CD4-positive, alpha-beta T cell (primary cell): ENCODE measurements at regions not wholly inside any gene's neighbourhood (a gene's known extent, or its start where the extent isn't known, plus 50 kb on each side); places are given as distances from the start of the nearest gene placed in this dataset.

Source experiments
- ATAC-seq: fragments of 200-7000 bp; cut with Tn5 transposase; one replicate; pipeline ENCODE4 v1.10.0; 2022; ENCODE audit warnings: mild to moderate bottlenecking; ENCODE audit not compliant: poor library complexity
- CTCF ChIA-PET: fragments of 350-600 bp; sonication (Branson Sonifier 250); formaldehyde crosslinking; loops from one replicate; lab custom pipeline; 2021; ENCODE audit warnings: antibody characterized with exemption, inconsistent platforms; lab: Charles Lee
- POLR2A ChIA-PET: fragments of 350-600 bp; sonication (Branson Sonifier 250); formaldehyde crosslinking; loops from one replicate; lab custom pipeline; 2021; ENCODE audit warnings: antibody characterized with exemption, inconsistent platforms; lab: Charles Lee
- DNase-seq, 14 experiments: peaks; one replicate each; pipeline ENCODE4 v3.0.0-alpha.2; 2013 to 2020; ENCODE audit warnings: mixed read lengths in 2 of 14
- H3K27ac ChIP-seq, 2 donors: one replicate each; pipeline versions ENCODE4 v1.5.1 to v1.7.0; 2013; ENCODE audit warnings: low read length in 2 of 2, low read depth in 1 of 2, mild to moderate bottlenecking in 1 of 2
- H3K27me3 ChIP-seq, 2 experiments: 1 replicate in 1 of 2; 2 replicates in 1 of 2; pipeline versions ENCODE4 v1.6.1 to v1.7.0; 2013; ENCODE audit warnings: low read length in 2 of 2, control low read depth in 1 of 2, mild to moderate bottlenecking in 1 of 2, moderate library complexity in 1 of 2; ENCODE audit not compliant: insufficient read depth in 2 of 2, control insufficient read depth in 1 of 2
- H3K36me3 ChIP-seq: one replicate; pipeline ENCODE4 v1.6.1; 2013; ENCODE audit warnings: low read length, control low read depth; ENCODE audit not compliant: insufficient read depth
- H3K4me1 ChIP-seq: one replicate; pipeline ENCODE4 v1.6.1; 2013; ENCODE audit warnings: low read length, control low read depth; ENCODE audit not compliant: insufficient read depth
- H3K4me3 ChIP-seq: one replicate; pipeline ENCODE4 v1.5.1; 2013; ENCODE audit warnings: mild to moderate bottlenecking, low read length, moderate library complexity
- H3K9me3 ChIP-seq, 2 experiments: 1 replicate in 1 of 2; 2 replicates in 1 of 2; pipeline versions ENCODE4 v1.6.1 to v1.7.0; 2013; ENCODE audit warnings: low read length in 2 of 2, mild to moderate bottlenecking in 2 of 2, control low read depth in 1 of 2, moderate library complexity in 1 of 2; ENCODE audit not compliant: control insufficient read depth in 1 of 2, insufficient read depth in 1 of 2
- H3K27ac Mint-ChIP-seq: one replicate; pipeline ENCODE4 v1.8.0; 2020; ENCODE audit warnings: mixed read lengths
- H3K27me3 Mint-ChIP-seq: one replicate; pipeline ENCODE4 v1.8.0; 2021; ENCODE audit warnings: mixed read lengths
- H3K36me3 Mint-ChIP-seq: one replicate; pipeline ENCODE4 v1.8.0; 2021; ENCODE audit warnings: low read depth, mixed read lengths
- H3K4me1 Mint-ChIP-seq: one replicate; pipeline ENCODE4 v1.8.0; 2021; ENCODE audit warnings: low read depth, mixed read lengths
- H3K4me3 Mint-ChIP-seq: one replicate; pipeline ENCODE4 v1.8.0; 2020; ENCODE audit warnings: mild to moderate bottlenecking, mixed read lengths
- H3K9me3 Mint-ChIP-seq: one replicate; pipeline ENCODE4 v1.8.0; 2020; ENCODE audit warnings: mixed read lengths
- CTCF ChIP-seq: fragments of 200-600 bp; IDR thresholded peaks from one replicate; pipeline ENCODE4 v1.8.0; 2022; ENCODE audit warnings: antibody characterized with exemption, mild to moderate bottlenecking
- intact Hi-C, 2 experiments: fragments of 100-400 bp; cut with DNase I in 1 of 2; cut with micrococcal nuclease in 1 of 2; formaldehyde crosslinking; loops; one replicate each; pipeline versions ENCODE4 v1.15.1 to v1.9.0; 2023 to 2025; cut with DNase I, micrococcal nuclease

GRCh38 chr16:17921357-17921978, 415.1 kb downstream of the NPIPA8 start:
- Mint-ChIP-seq H3K36me3 (no peaks in the 10 kb centered on the region), H3K27ac (no peak overlapping the region), H3K27me3 (peaks cover 23% of the 10 kb centered on the region), H3K9me3 (peaks cover 7% of the 10 kb centered on the region), H3K4me3 (no peak overlapping the region), H3K4me1 (no peaks in the 10 kb centered on the region)
- Histone ChIP-seq H3K4me1 (no peaks in the 10 kb centered on the region), H3K27ac (no peak overlapping the region), H3K9me3 (no peaks in the 10 kb centered on the region), H3K27me3 (no peaks in the 10 kb centered on the region), H3K36me3 (no peaks in the 10 kb centered on the region), H3K4me3 (no peak overlapping the region)
- DNase-seq = peak; percentile 6 to 63 (median 32)
- no peak for ATAC-seq
- CTCF ChIA-PET = no interaction called here
- intact Hi-C loops = loop anchor here in 1 of 2 experiments (10.0 kb wide), 1 partner anchor 833 kb away; no protein-coding TSS in a partner anchor
- POLR2A ChIA-PET = no interaction called here
- TF ChIP-seq CTCF = peak; percentile 44

- Histone ChIP-seq H3K4me3 (no peak overlapping the region), H3K36me3 (no peaks in the 10 kb centered on the region), H3K27ac (no peak overlapping the region), H3K9me3 (peaks cover 0 to 14% of the 10 kb centered on the region in 2 experiments), H3K4me1 (no peaks in the 10 kb centered on the region), H3K27me3 (no peaks in the 10 kb centered on the region)
- CTCF ChIA-PET = no interaction called here
- H3K4me1 Mint-ChIP-seq = no peaks in the 10 kb centered on the region
- peaks cover 24% of the 10 kb centered on the region for H3K27me3 Mint-ChIP-seq
- intact Hi-C loops = no loop called here
- H3K27ac Mint-ChIP-seq = no peak overlapping the region
- no peaks in the 10 kb centered on the region for H3K36me3 Mint-ChIP-seq
- DNase-seq (no peak), ATAC-seq (no peak)
- no peak for TF ChIP-seq CTCF
- POLR2A ChIA-PET = no interaction called here
- no peak overlapping the region for H3K4me3 Mint-ChIP-seq
- peaks cover 9% of the 10 kb centered on the region for H3K9me3 Mint-ChIP-seq
These were observed 419.1 kb downstream of the NPIPA8 start for GRCh38 chr16:17917316-17918019.

GRCh38 chr16:17915791-17916190, 420.7 kb downstream of the NPIPA8 start:
- Mint-ChIP-seq H3K36me3 (no peaks in the 10 kb centered on the region), H3K4me1 (no peaks in the 10 kb centered on the region), H3K4me3 (no peak overlapping the region), H3K27ac (no peak overlapping the region), H3K9me3 (peaks cover 9% of the 10 kb centered on the region), H3K27me3 (peaks cover 22% of the 10 kb centered on the region)
- H3K27ac ChIP-seq = no peak overlapping the region
- H3K4me1 ChIP-seq = no peaks in the 10 kb centered on the region
- ChIA-PET POLR2A (no interaction called here), CTCF (no interaction called here)
- no peak overlapping the region for H3K4me3 ChIP-seq
- H3K27me3 ChIP-seq = no peaks in the 10 kb centered on the region
- intact Hi-C loops = no loop called here
- DNase-seq (no peak), ATAC-seq (no peak)
- TF ChIP-seq CTCF = no peak
- no peaks in the 10 kb centered on the region for H3K36me3 ChIP-seq
- H3K9me3 ChIP-seq = peaks cover 0 to 14% of the 10 kb centered on the region in 2 experiments
